T-helper 2 cell treated with Interferon-gamma antibody and Interleukin-4, amounts not matched to agents 5 μg/mL and 100 μg/mL, for 36 hours (primary cell): ENCODE measurements at regions not wholly inside any gene's neighbourhood (a gene's known extent, or its start where the extent isn't known, plus 50 kb on each side); places are given as distances from the start of the nearest gene placed in this dataset.

Experiments
- DNase-seq: peaks from one replicate; pipeline ENCODE4 v3.0.0; 2021; ENCODE audit warnings: low spot score
- H3K27ac Mint-ChIP-seq: one replicate; pipeline ENCODE4 v1.8.0; 2021; ENCODE audit warnings: mild to moderate bottlenecking, mixed read lengths
- H3K27me3 Mint-ChIP-seq: one replicate; pipeline ENCODE4 v1.8.0; 2021; ENCODE audit warnings: low read depth, mixed read lengths
- H3K36me3 Mint-ChIP-seq: one replicate; pipeline ENCODE4 v1.8.0; 2021; ENCODE audit warnings: low read depth, mixed read lengths
- H3K4me1 Mint-ChIP-seq: one replicate; pipeline ENCODE4 v1.8.0; 2021; ENCODE audit warnings: low read depth, mixed read lengths
- H3K4me3 Mint-ChIP-seq: one replicate; pipeline ENCODE4 v1.8.0; 2022; ENCODE audit warnings: mild to moderate bottlenecking, moderate library complexity, mixed read lengths
- H3K9me3 Mint-ChIP-seq: one replicate; pipeline ENCODE4 v1.8.0; 2021; ENCODE audit warnings: mixed read lengths

DNA sequence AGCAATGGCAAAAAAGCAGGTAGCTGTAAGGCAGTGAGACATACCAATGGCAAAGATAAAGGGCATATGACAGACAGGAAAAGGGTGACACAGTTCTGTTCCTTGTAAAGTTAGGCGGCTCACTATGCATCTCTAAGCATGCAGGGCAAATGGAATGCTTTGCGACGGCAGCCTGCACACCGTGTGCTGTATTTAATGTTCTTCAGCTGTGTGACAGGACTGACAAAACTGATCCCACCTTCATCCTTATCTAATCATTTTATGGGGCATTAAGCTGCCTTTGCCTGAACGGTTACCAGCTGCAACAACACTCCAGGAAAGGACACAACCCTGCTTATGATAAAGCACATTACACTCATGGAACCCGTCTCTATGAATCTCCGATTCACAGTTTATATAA, 80.5 kb upstream of the VAV3 start:
- Mint-ChIP-seq H3K9me3 (no peaks in the 10 kb centered on the region), H3K27ac (no peak overlapping the region), H3K27me3 (peaks cover 2% of the 10 kb centered on the region), H3K4me1 (peaks cover 36% of the 10 kb centered on the region), H3K36me3 (no peaks in the 10 kb centered on the region), H3K4me3 (no peak overlapping the region)
- no peak for DNase-seq

DNA sequence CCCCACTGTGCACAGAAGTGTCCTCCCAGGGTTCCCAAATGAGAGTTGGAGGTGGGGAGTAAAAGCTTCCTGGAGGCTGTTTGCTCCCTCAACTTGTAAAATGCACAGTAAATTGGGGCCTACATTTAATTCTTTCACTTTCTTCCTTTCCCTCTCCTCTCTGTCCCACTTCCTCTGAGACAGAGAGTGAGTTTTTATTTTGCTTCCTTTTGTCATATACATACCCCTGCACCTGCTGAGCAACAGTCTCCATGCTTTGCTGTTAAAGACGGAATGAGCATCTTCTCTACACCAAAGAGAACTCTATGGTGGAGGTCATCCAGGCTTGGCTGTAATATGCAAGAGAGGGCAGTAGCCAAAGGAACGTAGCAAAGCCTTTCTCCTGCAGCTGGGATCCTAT, 79.3 kb upstream of the VAV3 start:
- Mint-ChIP-seq H3K27me3 (peaks cover 2% of the 10 kb centered on the region), H3K4me3 (no peak overlapping the region), H3K9me3 (no peaks in the 10 kb centered on the region), H3K27ac (no peak overlapping the region), H3K4me1 (peaks cover 24% of the 10 kb centered on the region), H3K36me3 (no peaks in the 10 kb centered on the region)
- DNase-seq: no peak

DNA sequence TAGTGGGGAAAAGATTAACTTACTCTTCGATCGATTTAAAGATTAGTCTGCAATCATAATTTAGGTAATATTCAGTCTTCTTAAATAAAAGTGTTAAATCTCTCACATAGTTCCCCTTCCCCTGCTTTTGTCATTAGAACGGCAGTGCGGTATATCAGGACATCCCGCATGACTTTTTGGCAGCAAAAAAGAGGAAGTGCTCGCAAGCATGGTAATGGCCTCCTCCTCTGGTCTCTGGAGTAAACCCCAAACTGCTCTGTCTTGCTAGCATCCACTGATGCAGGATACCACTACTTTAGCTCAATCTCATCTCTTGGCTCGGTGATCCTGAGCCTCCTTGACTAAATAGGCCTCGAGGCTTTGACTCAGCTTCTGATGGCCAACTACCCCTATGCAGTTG, 78.7 kb upstream of the VAV3 start:
- Mint-ChIP-seq H3K27me3 (peaks cover 2% of the 10 kb centered on the region), H3K36me3 (no peaks in the 10 kb centered on the region), H3K4me3 (no peak overlapping the region), H3K27ac (no peak overlapping the region), H3K9me3 (no peaks in the 10 kb centered on the region), H3K4me1 (peaks cover 24% of the 10 kb centered on the region)
- no peak for DNase-seq

DNA sequence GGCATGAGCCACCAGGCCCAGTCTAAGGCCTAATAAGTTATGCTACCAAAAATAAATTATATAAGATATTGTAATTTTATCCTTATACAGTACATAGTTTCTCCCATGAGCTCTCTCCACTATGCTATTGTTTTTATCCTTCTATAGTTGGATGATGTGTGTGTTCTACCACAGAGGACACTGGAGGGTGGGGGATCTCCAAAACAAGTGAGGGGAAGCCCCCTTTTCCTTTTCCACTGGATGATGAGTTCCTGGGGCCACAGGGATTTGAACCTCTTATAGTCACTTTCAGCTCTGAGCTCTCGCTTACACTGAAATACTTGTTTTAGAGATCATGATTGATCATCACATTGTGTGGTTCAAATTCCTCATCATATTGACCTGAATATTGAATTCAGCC, 77.6 kb upstream of the VAV3 start:
- Mint-ChIP-seq H3K4me1 (peaks cover 22% of the 10 kb centered on the region), H3K4me3 (no peak overlapping the region), H3K27me3 (no peaks in the 10 kb centered on the region), H3K27ac (no peak overlapping the region), H3K36me3 (no peaks in the 10 kb centered on the region), H3K9me3 (no peaks in the 10 kb centered on the region)
- DNase-seq: no peak

DNA sequence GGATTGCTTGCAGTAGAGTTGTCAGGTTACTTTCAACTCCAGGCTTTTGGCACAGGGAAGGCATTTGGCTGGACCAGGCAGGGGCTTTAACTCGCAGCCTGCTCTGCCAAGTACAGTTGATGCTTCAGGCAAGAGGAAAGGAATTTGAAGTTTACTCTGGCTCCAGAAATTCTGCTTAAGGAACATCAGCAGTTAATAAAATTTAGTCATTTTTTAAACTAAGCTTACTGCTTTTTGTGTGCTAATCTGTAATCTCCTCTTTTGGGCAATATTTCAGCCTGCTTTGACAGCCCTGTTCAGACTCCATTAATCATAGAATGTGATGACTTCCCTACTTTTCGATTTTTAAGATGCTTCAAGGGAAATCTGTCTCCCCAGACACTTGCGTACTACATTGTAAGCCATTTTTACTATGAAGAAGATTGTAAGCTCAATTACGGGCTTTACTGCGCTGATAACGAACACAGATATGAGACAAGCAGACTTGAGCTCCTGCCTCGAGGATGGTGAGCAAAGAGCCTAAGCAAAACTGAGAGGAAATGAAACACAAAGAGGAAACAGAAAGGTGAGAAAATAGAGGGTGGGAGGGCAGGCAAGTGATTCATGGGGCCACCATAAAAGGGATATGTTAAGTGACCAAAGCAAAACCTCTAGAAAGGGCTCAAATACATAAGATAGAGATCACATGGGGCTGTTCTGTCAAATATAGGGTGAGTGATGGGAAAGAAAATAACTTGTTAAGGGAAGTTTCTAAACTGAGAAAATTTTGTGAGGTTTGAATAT, 76.6 kb upstream of the VAV3 start:
- H3K4me3 Mint-ChIP-seq: peak overlapping the region; percentile 3
- H3K27ac Mint-ChIP-seq: peak overlapping the region; percentile 27
- no peaks in the 10 kb centered on the region for H3K36me3 Mint-ChIP-seq
- H3K9me3 Mint-ChIP-seq: no peaks in the 10 kb centered on the region
- peaks cover 22% of the 10 kb centered on the region for H3K4me1 Mint-ChIP-seq
- no peaks in the 10 kb centered on the region for H3K27me3 Mint-ChIP-seq
- peak; percentile 17 for DNase-seq

DNA sequence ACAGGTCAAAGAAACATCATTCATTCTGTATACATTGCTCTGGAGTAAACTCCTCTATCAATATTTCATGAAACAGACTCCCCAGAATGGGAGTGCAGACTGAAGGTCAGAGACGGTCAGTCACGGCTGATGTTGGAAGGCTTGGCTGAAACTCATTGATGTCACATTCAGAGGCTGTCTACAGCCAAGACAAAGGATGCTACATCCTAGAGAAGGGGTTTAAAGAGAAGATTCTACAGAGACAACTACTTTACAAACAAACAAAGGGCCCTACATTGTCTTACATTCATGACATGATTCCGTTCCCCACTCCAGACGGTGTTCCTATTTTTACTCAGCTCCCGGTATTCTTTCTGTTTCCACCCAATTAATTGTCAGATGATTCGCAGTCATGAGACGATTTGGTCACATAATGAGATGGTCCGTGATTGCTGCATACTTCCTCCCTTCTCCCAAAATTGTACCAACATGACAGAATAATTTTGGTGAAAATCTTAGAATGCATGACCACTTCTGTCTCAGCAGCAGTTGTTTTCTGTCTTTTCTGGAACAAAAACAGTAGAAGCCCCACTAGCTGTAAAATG, 73.8 kb upstream of the VAV3 start:
- Mint-ChIP-seq H3K27me3 (no peaks in the 10 kb centered on the region), H3K27ac (no peak overlapping the region), H3K36me3 (no peaks in the 10 kb centered on the region), H3K9me3 (no peaks in the 10 kb centered on the region), H3K4me3 (no peak overlapping the region), H3K4me1 (peaks cover 10% of the 10 kb centered on the region)
- no peak for DNase-seq

DNA sequence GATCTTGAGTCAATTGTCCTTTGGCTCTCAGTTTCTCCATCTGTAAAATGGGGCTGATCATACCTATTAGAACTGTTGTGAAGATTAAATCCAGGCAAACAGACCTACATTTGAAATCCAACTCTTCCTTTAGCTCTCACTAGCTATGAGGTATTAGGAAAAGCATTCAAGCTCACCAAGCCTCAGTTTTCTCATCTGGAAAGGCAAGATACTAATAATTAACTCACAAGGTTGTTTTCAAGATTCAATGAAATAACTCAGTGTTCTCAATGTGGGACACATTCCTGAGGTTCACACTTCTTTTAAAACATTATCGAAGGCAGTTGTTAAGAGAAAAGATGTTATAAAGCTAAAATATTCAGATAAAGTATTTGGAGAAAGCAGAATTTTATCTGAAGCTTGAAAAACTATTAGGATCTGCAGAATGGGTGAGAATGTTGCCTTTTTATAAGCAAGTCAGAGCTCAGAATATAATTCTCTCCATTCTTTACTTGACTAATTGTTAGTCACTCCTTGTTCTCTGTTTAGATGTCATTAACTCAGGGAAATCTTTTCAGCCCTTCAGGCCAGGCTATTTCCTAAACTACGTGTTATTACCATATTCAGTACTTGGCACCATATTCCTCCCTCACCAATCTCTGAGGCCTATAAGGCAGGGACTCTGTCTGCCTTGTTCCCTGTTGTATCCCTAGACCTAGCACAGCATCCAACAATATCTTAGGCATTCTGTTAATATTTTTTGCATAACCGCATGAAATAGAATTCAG, 72.0 kb upstream of the VAV3 start:
- no peak overlapping the region for H3K27ac Mint-ChIP-seq

DNA sequence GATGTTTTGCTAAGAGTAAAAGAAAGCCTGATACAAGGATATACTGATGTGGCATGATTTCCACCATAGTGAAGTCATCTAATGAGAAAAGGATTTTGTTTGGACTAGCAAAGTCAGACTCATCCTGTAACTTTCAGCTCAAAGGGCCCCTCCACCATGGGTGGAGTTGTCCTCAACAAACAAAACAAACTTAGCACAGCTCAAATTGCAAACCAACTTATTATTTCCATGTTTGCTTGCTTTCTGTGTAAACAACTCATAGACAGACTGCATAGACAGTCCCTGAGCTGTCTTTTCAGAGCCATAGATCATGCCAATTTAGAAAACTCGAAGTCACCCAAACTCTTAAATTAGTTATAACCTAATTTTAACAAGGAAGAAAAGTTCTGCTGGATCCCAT, 69.4 kb upstream of the VAV3 start:
- H3K27ac Mint-ChIP-seq: no peak overlapping the region
- H3K36me3 Mint-ChIP-seq: no peaks in the 10 kb centered on the region
- DNase-seq: no peak

More for the DNA sequence above, 72.0 kb upstream of the VAV3 start:
- no peaks in the 10 kb centered on the region for H3K9me3 Mint-ChIP-seq
- H3K4me1 Mint-ChIP-seq: peaks cover 7% of the 10 kb centered on the region
- no peaks in the 10 kb centered on the region for H3K36me3 Mint-ChIP-seq
- H3K4me3 Mint-ChIP-seq: no peak overlapping the region
- no peak for DNase-seq
- no peaks in the 10 kb centered on the region for H3K27me3 Mint-ChIP-seq

DNA sequence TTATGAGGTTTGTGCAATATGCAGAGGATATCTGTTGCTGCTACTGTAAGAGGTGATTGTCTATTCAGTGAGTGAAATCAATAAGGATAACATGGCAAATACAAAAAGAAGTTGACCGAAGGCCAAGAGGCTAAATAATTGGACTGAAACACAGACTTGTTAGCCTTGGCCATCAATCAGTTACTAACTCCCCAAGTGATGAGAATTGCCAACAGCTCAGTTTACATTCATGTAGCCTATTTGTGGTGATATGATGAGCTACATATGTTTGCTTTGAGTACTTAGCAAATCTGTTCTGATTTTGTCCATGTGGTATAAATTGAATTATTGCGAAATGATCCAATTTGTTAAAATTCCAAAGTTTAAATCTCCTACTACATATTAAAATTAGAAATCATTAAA, 68.6 kb upstream of the VAV3 start:
- Mint-ChIP-seq H3K4me3 (no peak overlapping the region), H3K9me3 (no peaks in the 10 kb centered on the region), H3K4me1 (no peaks in the 10 kb centered on the region), H3K27ac (no peak overlapping the region), H3K27me3 (peaks cover 5% of the 10 kb centered on the region), H3K36me3 (no peaks in the 10 kb centered on the region)
- no peak for DNase-seq

More for the DNA sequence above, 69.4 kb upstream of the VAV3 start:
- Mint-ChIP-seq H3K27me3 (peaks cover 2% of the 10 kb centered on the region), H3K4me1 (no peaks in the 10 kb centered on the region), H3K9me3 (no peaks in the 10 kb centered on the region), H3K4me3 (no peak overlapping the region)

DNA sequence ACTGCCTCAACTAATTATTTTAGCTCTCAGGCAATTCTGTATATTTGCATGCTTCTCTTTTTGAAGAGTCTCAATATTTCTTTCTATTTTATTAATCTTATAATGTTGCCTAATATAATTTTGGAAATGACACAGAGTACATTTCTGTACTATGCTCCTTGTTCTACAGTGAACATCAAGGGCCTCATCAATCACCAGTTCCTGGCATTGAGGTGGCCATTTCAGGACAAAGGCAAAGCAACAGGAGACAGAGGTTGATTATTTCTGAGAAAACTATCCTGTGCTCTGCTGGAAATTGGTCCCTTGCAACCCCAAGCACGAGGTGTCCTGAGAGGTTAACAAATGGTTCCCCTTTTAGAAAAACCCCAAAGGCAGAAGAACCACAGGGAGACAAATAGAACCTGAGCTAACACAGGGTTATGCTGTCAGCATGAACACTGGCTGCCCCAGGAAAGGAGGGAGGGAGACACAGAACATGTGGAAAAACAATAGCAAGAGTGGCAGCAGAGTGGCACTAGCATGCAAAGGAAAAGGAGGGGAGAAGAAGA, 63.9 kb upstream of the VAV3 start:
- no peak for DNase-seq
- H3K9me3 Mint-ChIP-seq: no peaks in the 10 kb centered on the region
- H3K36me3 Mint-ChIP-seq: no peaks in the 10 kb centered on the region
- H3K4me3 Mint-ChIP-seq: no peak overlapping the region
- no peaks in the 10 kb centered on the region for H3K4me1 Mint-ChIP-seq
- no peak overlapping the region for H3K27ac Mint-ChIP-seq
- H3K27me3 Mint-ChIP-seq: peaks cover 8% of the 10 kb centered on the region

DNA sequence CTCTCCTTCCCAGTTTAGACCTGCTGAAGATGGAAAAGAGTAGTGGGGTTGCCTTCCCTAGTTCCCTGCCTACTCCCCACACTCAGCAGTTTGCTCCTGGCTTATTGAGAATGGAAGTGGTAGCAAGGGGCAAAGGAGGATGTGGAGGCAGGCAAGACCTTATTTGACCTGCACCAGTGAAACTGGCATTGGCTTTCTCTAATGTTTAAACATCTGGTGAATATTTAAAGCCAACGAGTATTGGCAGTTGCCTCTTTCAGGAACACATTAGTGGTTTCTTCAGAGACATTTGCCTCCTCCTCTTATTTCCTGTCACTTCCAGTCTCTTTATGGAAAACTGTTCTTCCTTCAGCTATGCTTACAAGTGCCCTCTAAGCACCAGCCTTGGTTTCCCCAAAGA, 62.4 kb upstream of the VAV3 start:
- H3K27ac Mint-ChIP-seq: no peak overlapping the region
- no peaks in the 10 kb centered on the region for H3K4me1 Mint-ChIP-seq
- no peaks in the 10 kb centered on the region for H3K9me3 Mint-ChIP-seq
- H3K4me3 Mint-ChIP-seq: no peak overlapping the region
- H3K36me3 Mint-ChIP-seq: no peaks in the 10 kb centered on the region
- H3K27me3 Mint-ChIP-seq: peaks cover 8% of the 10 kb centered on the region
- no peak for DNase-seq

DNA sequence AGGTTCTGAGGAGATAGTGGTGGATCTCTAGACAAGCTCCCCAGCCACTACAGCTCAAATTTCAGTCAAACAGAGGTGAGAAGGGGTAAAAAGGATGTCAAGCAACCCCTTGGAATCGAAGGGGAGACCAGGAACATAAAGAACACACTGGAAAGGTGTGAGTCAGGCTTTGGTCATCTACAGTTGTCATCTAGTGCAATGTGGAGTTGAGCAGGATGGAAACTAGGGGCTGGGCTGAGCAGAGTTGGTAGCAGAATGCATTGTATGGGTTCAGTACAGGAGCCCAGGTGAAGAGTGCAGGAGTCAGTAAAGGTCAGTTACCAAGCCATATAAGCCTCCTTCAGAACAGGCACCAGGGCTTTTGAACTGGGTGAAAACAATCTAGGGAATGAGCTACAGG, 52.7 kb upstream of the VAV3 start:
- H3K36me3 Mint-ChIP-seq: no peaks in the 10 kb centered on the region
- H3K9me3 Mint-ChIP-seq: no peaks in the 10 kb centered on the region
- no peak overlapping the region for H3K27ac Mint-ChIP-seq
- no peaks in the 10 kb centered on the region for H3K4me1 Mint-ChIP-seq
- H3K4me3 Mint-ChIP-seq: no peak overlapping the region
- no peak for DNase-seq
- H3K27me3 Mint-ChIP-seq: peaks cover 3% of the 10 kb centered on the region

DNA sequence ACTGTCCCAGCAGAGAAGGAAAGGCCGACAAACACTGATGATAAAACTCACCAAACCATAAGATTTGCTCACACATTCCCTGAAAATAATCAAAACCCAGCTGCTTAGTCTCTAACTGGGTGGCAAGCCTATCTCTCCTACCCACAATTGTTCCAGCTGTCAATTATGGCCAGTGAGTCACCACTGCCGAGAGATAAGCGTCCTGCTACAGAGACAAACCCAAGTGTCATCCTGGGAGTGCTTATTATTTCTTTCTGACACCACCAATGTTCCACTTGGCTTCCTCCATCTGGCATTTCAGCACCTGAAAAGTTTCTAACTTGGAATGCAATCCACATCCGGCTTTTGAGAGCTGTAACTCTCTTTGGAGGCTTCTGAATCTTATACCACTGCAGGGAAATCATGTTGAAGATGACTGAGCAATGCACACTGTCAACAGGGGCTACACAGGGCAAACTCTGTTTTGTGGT, 51.5 kb upstream of the VAV3 start:
- no peaks in the 10 kb centered on the region for H3K9me3 Mint-ChIP-seq
- no peak overlapping the region for H3K4me3 Mint-ChIP-seq
- H3K36me3 Mint-ChIP-seq: no peaks in the 10 kb centered on the region
- H3K27me3 Mint-ChIP-seq: peaks cover 3% of the 10 kb centered on the region
- DNase-seq: peak; percentile 30
- no peaks in the 10 kb centered on the region for H3K4me1 Mint-ChIP-seq
- no peak overlapping the region for H3K27ac Mint-ChIP-seq
